NB4 (cell line): ENCODE measurements at regions not wholly inside any gene's neighbourhood (a gene's known extent, or its start where the extent isn't known, plus 50 kb on each side); places are given as distances from the start of the nearest gene placed in this dataset.

Experiments
- POLR2A ChIP-seq: IDR thresholded peaks from 2 replicates; pipeline ENCODE4 v1.6.1; 2011; ENCODE audit warnings: mild to moderate bottlenecking; ENCODE audit not compliant: insufficient read length; ENCODE audit errors: extremely low read depth
- TF ChIP-seq, protein P1 (sequence below): IDR thresholded peaks from one replicate; pipeline ENCODE4 v1.5.1; 2012; ENCODE audit warnings: low read depth, low read length

- TF ChIP-seq, protein P1, sequence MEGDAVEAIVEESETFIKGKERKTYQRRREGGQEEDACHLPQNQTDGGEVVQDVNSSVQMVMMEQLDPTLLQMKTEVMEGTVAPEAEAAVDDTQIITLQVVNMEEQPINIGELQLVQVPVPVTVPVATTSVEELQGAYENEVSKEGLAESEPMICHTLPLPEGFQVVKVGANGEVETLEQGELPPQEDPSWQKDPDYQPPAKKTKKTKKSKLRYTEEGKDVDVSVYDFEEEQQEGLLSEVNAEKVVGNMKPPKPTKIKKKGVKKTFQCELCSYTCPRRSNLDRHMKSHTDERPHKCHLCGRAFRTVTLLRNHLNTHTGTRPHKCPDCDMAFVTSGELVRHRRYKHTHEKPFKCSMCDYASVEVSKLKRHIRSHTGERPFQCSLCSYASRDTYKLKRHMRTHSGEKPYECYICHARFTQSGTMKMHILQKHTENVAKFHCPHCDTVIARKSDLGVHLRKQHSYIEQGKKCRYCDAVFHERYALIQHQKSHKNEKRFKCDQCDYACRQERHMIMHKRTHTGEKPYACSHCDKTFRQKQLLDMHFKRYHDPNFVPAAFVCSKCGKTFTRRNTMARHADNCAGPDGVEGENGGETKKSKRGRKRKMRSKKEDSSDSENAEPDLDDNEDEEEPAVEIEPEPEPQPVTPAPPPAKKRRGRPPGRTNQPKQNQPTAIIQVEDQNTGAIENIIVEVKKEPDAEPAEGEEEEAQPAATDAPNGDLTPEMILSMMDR: peak; percentile 89
- TF ChIP-seq POLR2A: no peak
Observed at GRCh38 chr1:181189691-181190363, 101.3 kb downstream of the IER5 start.
